Adipocyte (in vitro differentiated cells): ENCODE measurements at regions not wholly inside any gene's neighbourhood (a gene's known extent, or its start where the extent isn't known, plus 50 kb on each side); places are given as distances from the start of the nearest gene placed in this dataset.
A peak's percentile ranks its signal among the peaks of the same experiment; 100 is the strongest.

ENCODE experiments used
- DNase-seq: peaks from one replicate; pipeline ENCODE4 v3.0.0-alpha.2; 2015; ENCODE audit warnings: low read depth
- H3K27me3 ChIP-seq: replicated peaks from 2 replicates; pipeline ENCODE4 v1.7.0; 2013; ENCODE audit warnings: mild to moderate bottlenecking, low read length, moderate library complexity; ENCODE audit not compliant: control insufficient read depth, insufficient read depth
- H3K36me3 ChIP-seq: 2 replicates; pipeline ENCODE4 v1.7.0; 2013; ENCODE audit warnings: low read length, mild to moderate bottlenecking, moderate library complexity; ENCODE audit not compliant: control insufficient read depth, insufficient read depth, severe bottlenecking
- H3K4me1 ChIP-seq: 2 replicates; pipeline ENCODE4 v1.7.0; 2013; ENCODE audit warnings: mild to moderate bottlenecking, low read length, moderate library complexity; ENCODE audit not compliant: control insufficient read depth, insufficient read depth
- H3K4me3 ChIP-seq: 2 replicates; pipeline ENCODE4 v1.7.0; 2013; ENCODE audit warnings: mild to moderate bottlenecking, low read length, moderate library complexity
- H3K9ac ChIP-seq: 2 replicates; pipeline ENCODE4 v1.7.0; 2013; ENCODE audit warnings: mild to moderate bottlenecking, low read length, moderate library complexity
- H3K9me3 ChIP-seq: 2 replicates; pipeline ENCODE4 v1.7.0; 2013; ENCODE audit warnings: mild to moderate bottlenecking, low read length, moderate library complexity; ENCODE audit not compliant: control insufficient read depth

GRCh38 chr5:159441441-159441840, 111.2 kb upstream of the IL12B start:
- Histone ChIP-seq H3K9ac (no peak overlapping the region), H3K27me3 (peaks cover 45% of the 10 kb centered on the region), H3K4me1 (no peaks in the 10 kb centered on the region), H3K4me3 (no peak overlapping the region), H3K36me3 (no peaks in the 10 kb centered on the region), H3K9me3 (no peaks in the 10 kb centered on the region)
- DNase-seq = no peak

GRCh38 chr5:159442206-159442850, 112.0 kb upstream of the IL12B start:
- no peak overlapping the region for H3K4me3 ChIP-seq
- no peak for DNase-seq
- H3K36me3 ChIP-seq = no peaks in the 10 kb centered on the region
- H3K9ac ChIP-seq = no peak overlapping the region
- no peaks in the 10 kb centered on the region for H3K4me1 ChIP-seq
- peaks cover 45% of the 10 kb centered on the region for H3K27me3 ChIP-seq
- no peaks in the 10 kb centered on the region for H3K9me3 ChIP-seq

DNA sequence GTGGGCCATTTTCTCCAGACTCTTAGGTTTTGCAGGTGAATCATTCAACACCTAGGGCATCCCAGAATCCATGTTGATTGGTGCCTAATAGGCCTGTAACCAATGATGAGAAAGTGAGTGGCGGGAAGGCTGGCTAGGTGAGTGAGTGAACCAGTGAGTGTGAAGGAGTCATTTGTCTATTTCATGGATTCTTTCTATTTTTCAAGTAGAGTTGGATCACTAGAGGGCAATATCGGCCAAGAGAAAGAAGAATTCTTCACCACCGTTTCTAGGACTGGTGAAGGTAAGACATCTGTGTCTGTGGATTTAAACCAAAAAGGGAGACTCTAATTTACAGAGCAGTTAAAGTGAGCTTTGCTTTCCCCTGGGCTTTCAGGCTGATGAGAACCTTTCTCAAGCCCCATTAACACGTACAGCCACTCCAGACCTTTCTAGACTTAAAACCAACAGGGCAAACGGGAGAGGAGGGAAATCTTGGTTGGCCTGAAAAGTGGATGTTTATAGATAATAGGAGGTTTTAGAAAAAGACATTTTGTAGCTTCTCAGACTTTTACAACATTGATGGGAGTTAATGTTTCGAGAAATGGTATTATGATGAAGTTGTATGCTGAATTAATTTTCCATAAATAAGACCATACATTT, 114.3 kb upstream of the IL12B start:
- Histone ChIP-seq H3K9me3 (no peaks in the 10 kb centered on the region), H3K36me3 (no peaks in the 10 kb centered on the region), H3K4me1 (no peaks in the 10 kb centered on the region), H3K27me3 (peaks cover 38% of the 10 kb centered on the region), H3K4me3 (no peak overlapping the region), H3K9ac (no peak overlapping the region)
- peak; percentile 86 for DNase-seq

DNA sequence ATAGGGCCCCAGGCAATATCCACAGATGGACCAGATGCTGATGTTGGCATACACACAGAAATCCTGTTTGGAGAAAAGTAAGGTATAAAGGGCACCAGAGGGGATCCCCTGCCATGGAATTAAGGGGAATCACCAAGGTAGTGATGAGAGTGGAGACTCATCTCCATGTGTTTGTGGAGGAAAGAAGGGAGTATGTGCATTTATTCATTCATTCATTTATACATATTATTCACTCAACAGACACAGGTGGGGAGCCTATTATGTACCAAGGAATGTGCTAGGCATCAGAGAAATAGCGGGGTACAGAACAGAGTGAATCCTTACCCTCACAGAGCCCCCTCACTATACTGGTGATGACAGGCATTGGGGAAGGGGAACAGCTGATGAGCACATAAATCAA, 116.8 kb upstream of the IL12B start:
- H3K27me3 ChIP-seq = peaks cover 26% of the 10 kb centered on the region
- H3K4me1 ChIP-seq = peaks cover 13% of the 10 kb centered on the region
- no peak overlapping the region for H3K4me3 ChIP-seq
- H3K9me3 ChIP-seq = no peaks in the 10 kb centered on the region
- H3K36me3 ChIP-seq = no peaks in the 10 kb centered on the region
- H3K9ac ChIP-seq = no peak overlapping the region
- no peak for DNase-seq

GRCh38 chr5:159448841-159449407, 118.6 kb upstream of the IL12B start:
- no peak for DNase-seq
- H3K4me3 ChIP-seq = no peak overlapping the region
- H3K9ac ChIP-seq = no peak overlapping the region
- H3K4me1 ChIP-seq = peaks cover 14% of the 10 kb centered on the region
- H3K9me3 ChIP-seq = no peaks in the 10 kb centered on the region
- H3K27me3 ChIP-seq = peaks cover 24% of the 10 kb centered on the region
- no peaks in the 10 kb centered on the region for H3K36me3 ChIP-seq

- Histone ChIP-seq H3K36me3 (no peaks in the 10 kb centered on the region), H3K27me3 (peaks cover 24% of the 10 kb centered on the region), H3K9ac (no peak overlapping the region), H3K4me3 (no peak overlapping the region), H3K4me1 (peaks cover 14% of the 10 kb centered on the region), H3K9me3 (no peaks in the 10 kb centered on the region)
- DNase-seq = no peak
These were observed 119.6 kb upstream of the IL12B start for GRCh38 chr5:159449925-159450324.

DNA sequence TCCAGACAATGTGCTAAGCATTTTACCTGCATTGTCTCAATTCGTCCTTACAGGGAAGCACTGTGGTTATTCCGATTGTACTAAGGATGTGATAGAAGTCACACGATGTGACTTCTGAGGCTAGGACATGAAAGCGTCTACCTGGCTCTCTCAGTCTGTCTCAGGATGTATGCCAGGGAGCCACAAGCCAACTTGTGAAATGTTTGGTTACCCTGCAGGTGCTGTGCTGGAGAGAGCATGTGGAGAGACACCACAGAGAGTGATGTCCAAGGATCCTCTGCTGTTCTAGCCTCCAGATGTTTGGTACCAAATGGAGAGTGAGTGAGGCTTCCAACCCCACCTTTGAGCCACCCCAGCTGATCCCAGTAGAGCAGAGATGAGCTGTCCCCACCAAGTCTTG, 120.1 kb upstream of the IL12B start:
- Histone ChIP-seq H3K4me3 (no peak overlapping the region), H3K36me3 (no peaks in the 10 kb centered on the region), H3K9me3 (no peaks in the 10 kb centered on the region), H3K4me1 (peaks cover 14% of the 10 kb centered on the region), H3K9ac (no peak overlapping the region), H3K27me3 (peaks cover 22% of the 10 kb centered on the region)
- DNase-seq = no peak

GRCh38 chr5:159451197-159452052, 121.1 kb upstream of the IL12B start:
- H3K4me3 ChIP-seq = peak overlapping the region; percentile 14
- H3K36me3 ChIP-seq = no peaks in the 10 kb centered on the region
- peaks cover 14% of the 10 kb centered on the region for H3K4me1 ChIP-seq
- peak overlapping the region; percentile 66 for H3K9ac ChIP-seq
- no peaks in the 10 kb centered on the region for H3K9me3 ChIP-seq
- peaks cover 12% of the 10 kb centered on the region for H3K27me3 ChIP-seq
- peak; percentile 95 for DNase-seq

GRCh38 chr5:159452480-159453167, 122.3 kb upstream of the IL12B start:
- H3K4me3 ChIP-seq = no peak overlapping the region
- DNase-seq = no peak

GRCh38 chr5:159453209-159453608, 122.9 kb upstream of the IL12B start:
- Histone ChIP-seq H3K36me3 (no peaks in the 10 kb centered on the region), H3K4me1 (peaks cover 20% of the 10 kb centered on the region), H3K9ac (no peak overlapping the region), H3K4me3 (no peak overlapping the region), H3K9me3 (no peaks in the 10 kb centered on the region), H3K27me3 (no peaks in the 10 kb centered on the region)
- no peak for DNase-seq

More at GRCh38 chr5:159452480-159453167, 122.3 kb upstream of the IL12B start:
- H3K36me3 ChIP-seq = no peaks in the 10 kb centered on the region
- no peak overlapping the region for H3K9ac ChIP-seq
- no peaks in the 10 kb centered on the region for H3K9me3 ChIP-seq
- H3K27me3 ChIP-seq = peaks cover under 1% of the 10 kb centered on the region
- H3K4me1 ChIP-seq = peaks cover 20% of the 10 kb centered on the region
